ENCODE measurements at regions not wholly inside any gene's neighbourhood (a gene's known extent, or its start where the extent isn't known, plus 50 kb on each side); places are given as distances from the start of the nearest gene placed in this dataset.
"Not testable (repeated sequence)": the region's sequence is repeated elsewhere in the genome, so short reads cannot be mapped to it uniquely, and the experiment has no call there.

GRCh38 chr22:12541412-12542170 is 2986.4 kb upstream of the OR11H1 start:
- not testable (repeated sequence) for H3K9me3 ChIP-seq (ENCODE audit: insufficient read depth, low read depth, low read length); H2BK12ac ChIP-seq (ENCODE audit: low read length); H3K79me2 ChIP-seq (ENCODE audit: control insufficient read depth, insufficient read depth, low read length, poor library complexity); H3K4me2 ChIP-seq (ENCODE audit: low read length); H2AFZ ChIP-seq (ENCODE audit: insufficient read depth, low read length, poor library complexity); H2BK120ac ChIP-seq (ENCODE audit: insufficient read depth, low read length, poor library complexity); H3K36me3 ChIP-seq (ENCODE audit: control insufficient read depth in 1 of 2, insufficient read depth in 2 of 2, low read length in 2 of 2); H3K27me3 ChIP-seq (ENCODE audit: insufficient read depth, low read length); H3K18ac ChIP-seq (ENCODE audit: low read length); H3K79me1 ChIP-seq (ENCODE audit: low read length); H4K8ac ChIP-seq (ENCODE audit: low read depth, low read length); H3K14ac ChIP-seq (ENCODE audit: low read length); DNase-seq; H3K23ac ChIP-seq (ENCODE audit: low read length); H2BK5ac ChIP-seq (ENCODE audit: low read depth, low read length, poor library complexity); H2AK5ac ChIP-seq (ENCODE audit: low read length); H3K9ac ChIP-seq (ENCODE audit: low read length); H3K4me1 ChIP-seq (ENCODE audit: control insufficient read depth in 1 of 2, insufficient read depth in 2 of 2, low read length in 2 of 2); H4K12ac ChIP-seq (ENCODE audit: low read depth, low read length); H4K91ac ChIP-seq (ENCODE audit: low read depth, low read length); H3K4ac ChIP-seq (ENCODE audit: low read depth, low read length); H3K27ac ChIP-seq (ENCODE audit: low read depth, low read length); H3K4me3 ChIP-seq (ENCODE audit: low read depth, low read length)
- whole genome bisulfite sequencing (ENCODE audit: extremely low coverage, insufficient coverage, insufficient read length): no CpG with 5 or more reads among the region's 10 CpGs

- H4K91ac ChIP-seq (ENCODE audit: low read depth, low read length); H4K8ac ChIP-seq (ENCODE audit: low read depth, low read length); H3K4ac ChIP-seq (ENCODE audit: low read depth, low read length); H4K12ac ChIP-seq (ENCODE audit: low read depth, low read length); H3K23ac ChIP-seq (ENCODE audit: low read length); H2AK5ac ChIP-seq (ENCODE audit: low read length); H2BK12ac ChIP-seq (ENCODE audit: low read length); H3K79me1 ChIP-seq (ENCODE audit: low read length); H3K36me3 ChIP-seq (ENCODE audit: control insufficient read depth in 1 of 2, insufficient read depth in 2 of 2, low read length in 2 of 2); H3K9me3 ChIP-seq (ENCODE audit: insufficient read depth, low read depth, low read length); H3K4me2 ChIP-seq (ENCODE audit: low read length); H3K27ac ChIP-seq (ENCODE audit: low read depth, low read length); H2AFZ ChIP-seq (ENCODE audit: insufficient read depth, low read length, poor library complexity); H3K4me1 ChIP-seq (ENCODE audit: control insufficient read depth in 1 of 2, insufficient read depth in 2 of 2, low read length in 2 of 2); H3K4me3 ChIP-seq (ENCODE audit: low read depth, low read length); H3K79me2 ChIP-seq (ENCODE audit: control insufficient read depth, insufficient read depth, low read length, poor library complexity); H2BK5ac ChIP-seq (ENCODE audit: low read depth, low read length, poor library complexity); H3K14ac ChIP-seq (ENCODE audit: low read length); H3K27me3 ChIP-seq (ENCODE audit: insufficient read depth, low read length); H3K9ac ChIP-seq (ENCODE audit: low read length); H2BK120ac ChIP-seq (ENCODE audit: insufficient read depth, low read length, poor library complexity); DNase-seq; H3K18ac ChIP-seq (ENCODE audit: low read length): not testable (repeated sequence)
- WGBS (ENCODE audit: extremely low coverage, insufficient coverage, insufficient read length): no CpG with 5 or more reads among the region's 5 CpGs
Observed at GRCh38 chr22:12553366-12553765, 2974.6 kb upstream of the OR11H1 start.

GRCh38 chr22:12554648-12555192 is 2973.3 kb upstream of the OR11H1 start:
- H3K4me3 ChIP-seq (ENCODE audit: low read depth, low read length); H4K12ac ChIP-seq (ENCODE audit: low read depth, low read length); H3K14ac ChIP-seq (ENCODE audit: low read length); H4K8ac ChIP-seq (ENCODE audit: low read depth, low read length); H2AK5ac ChIP-seq (ENCODE audit: low read length); H3K27ac ChIP-seq (ENCODE audit: low read depth, low read length); H3K23ac ChIP-seq (ENCODE audit: low read length); H2BK120ac ChIP-seq (ENCODE audit: insufficient read depth, low read length, poor library complexity); H3K9me3 ChIP-seq (ENCODE audit: insufficient read depth, low read depth, low read length); H2BK12ac ChIP-seq (ENCODE audit: low read length); H3K79me2 ChIP-seq (ENCODE audit: control insufficient read depth, insufficient read depth, low read length, poor library complexity); H3K79me1 ChIP-seq (ENCODE audit: low read length); H3K27me3 ChIP-seq (ENCODE audit: insufficient read depth, low read length); H3K4me2 ChIP-seq (ENCODE audit: low read length); H4K91ac ChIP-seq (ENCODE audit: low read depth, low read length); H2AFZ ChIP-seq (ENCODE audit: insufficient read depth, low read length, poor library complexity); DNase-seq; H2BK5ac ChIP-seq (ENCODE audit: low read depth, low read length, poor library complexity); H3K18ac ChIP-seq (ENCODE audit: low read length); H3K4me1 ChIP-seq (ENCODE audit: control insufficient read depth in 1 of 2, insufficient read depth in 2 of 2, low read length in 2 of 2); H3K36me3 ChIP-seq (ENCODE audit: control insufficient read depth in 1 of 2, insufficient read depth in 2 of 2, low read length in 2 of 2); H3K9ac ChIP-seq (ENCODE audit: low read length); H3K4ac ChIP-seq (ENCODE audit: low read depth, low read length): not testable (repeated sequence)
- WGBS (ENCODE audit: extremely low coverage, insufficient coverage, insufficient read length): no CpG with 5 or more reads among the region's 9 CpGs

- H3K79me2 ChIP-seq (ENCODE audit: control insufficient read depth, insufficient read depth, low read length, poor library complexity); H2BK120ac ChIP-seq (ENCODE audit: insufficient read depth, low read length, poor library complexity); H3K4me3 ChIP-seq (ENCODE audit: low read depth, low read length); H2AFZ ChIP-seq (ENCODE audit: insufficient read depth, low read length, poor library complexity); H3K36me3 ChIP-seq (ENCODE audit: control insufficient read depth in 1 of 2, insufficient read depth in 2 of 2, low read length in 2 of 2); H3K18ac ChIP-seq (ENCODE audit: low read length); H3K79me1 ChIP-seq (ENCODE audit: low read length); H3K23ac ChIP-seq (ENCODE audit: low read length); H3K9me3 ChIP-seq (ENCODE audit: insufficient read depth, low read depth, low read length); H4K8ac ChIP-seq (ENCODE audit: low read depth, low read length); DNase-seq; H2AK5ac ChIP-seq (ENCODE audit: low read length); H3K27me3 ChIP-seq (ENCODE audit: insufficient read depth, low read length); H2BK5ac ChIP-seq (ENCODE audit: low read depth, low read length, poor library complexity); H2BK12ac ChIP-seq (ENCODE audit: low read length); H3K4ac ChIP-seq (ENCODE audit: low read depth, low read length); H3K27ac ChIP-seq (ENCODE audit: low read depth, low read length); H3K4me1 ChIP-seq (ENCODE audit: control insufficient read depth in 1 of 2, insufficient read depth in 2 of 2, low read length in 2 of 2); H4K12ac ChIP-seq (ENCODE audit: low read depth, low read length); H4K91ac ChIP-seq (ENCODE audit: low read depth, low read length); H3K14ac ChIP-seq (ENCODE audit: low read length); H3K9ac ChIP-seq (ENCODE audit: low read length); H3K4me2 ChIP-seq (ENCODE audit: low read length): not testable (repeated sequence)
Observed at GRCh38 chr22:12571500-12571899, 2956.5 kb upstream of the OR11H1 start.

All from trophoblast cell (in vitro differentiated cells and primary cell).